HEK293 (cell line): ENCODE measurements at regions not wholly inside any gene's neighbourhood (a gene's known extent, or its start where the extent isn't known, plus 50 kb on each side); places are given as distances from the start of the nearest gene placed in this dataset.

Experiments used
- CTCF ChIA-PET: fragments of 350-600 bp; formaldehyde crosslinking; extraction: SDS; loops from one replicate; lab custom pipeline; 2021; ENCODE audit warnings: antibody characterized with exemption; lab: Yijun Ruan, JAX
- POLR2A ChIA-PET: fragments of 300-600 bp; formaldehyde crosslinking; extraction: SDS; loops from one replicate; lab custom pipeline; 2020; ENCODE audit warnings: antibody characterized with exemption, inconsistent platforms; lab: Yijun Ruan, JAX
- H3K27ac ChIP-seq: fragments of 200-500 bp; sonication (Bioruptor generic); 2 replicates; pipeline ENCODE4 v1.5.1; 2014; ENCODE audit warnings: low read depth, low read length, control low read depth, inconsistent platforms; ENCODE audit errors: extremely low read depth
- H3K36me3 ChIP-seq, 2 experiments: fragments of 200-500 bp in 1 of 2; sonication (Bioruptor generic) in 1 of 2; 1 replicate in 1 of 2; 2 replicates in 1 of 2; pipeline ENCODE4 v1.5.1; 2014 to 2017; ENCODE audit warnings: inconsistent platforms in 2 of 2, low read length in 2 of 2; ENCODE audit not compliant: control insufficient read depth in 2 of 2, insufficient read depth in 1 of 2
- H3K4me1 ChIP-seq: fragments of 200-500 bp; sonication (Bioruptor generic); 2 replicates; pipeline ENCODE4 v1.5.1; 2014; ENCODE audit warnings: mild to moderate bottlenecking, low read length, inconsistent platforms; ENCODE audit not compliant: control insufficient read depth, insufficient read depth
- H3K4me3 ChIP-seq: 2 replicates; pipeline ENCODE4 v1.5.1; 2011; ENCODE audit warnings: low read depth, mild to moderate bottlenecking, control low read depth, low read length, moderate library complexity
- H3K9me3 ChIP-seq: fragments of 200-500 bp; sonication (Bioruptor generic); 2 replicates; pipeline ENCODE4 v1.5.1; 2014; ENCODE audit warnings: low read depth, low read length, inconsistent platforms; ENCODE audit not compliant: control insufficient read depth, insufficient read depth
- HOXC10 ChIP-seq: sonication (generic); formaldehyde crosslinking; IDR thresholded peaks from 2 replicates; pipeline ENCODE4 v1.8.1; 2023; ENCODE audit warnings: mild to moderate bottlenecking, missing genetic modification reagents
- IKZF3 ChIP-seq: fragments of 450-650 bp; IDR thresholded peaks from 2 replicates; pipeline ENCODE4 v1.5.0; 2018; ENCODE audit warnings: missing biosample characterization, mild to moderate bottlenecking, missing genetic modification characterization, moderate library complexity
- KLF1 ChIP-seq: fragments of 450-650 bp; formaldehyde crosslinking; IDR thresholded peaks from 2 replicates; pipeline ENCODE4 v1.5.1; 2016; ENCODE audit warnings: missing biosample characterization, missing genetic modification characterization
- KLF8 ChIP-seq: fragments of 450-650 bp; formaldehyde crosslinking; IDR thresholded peaks from 2 replicates; pipeline ENCODE4 v1.5.1; 2016; ENCODE audit warnings: missing biosample characterization, missing genetic modification characterization
- RBAK ChIP-seq: fragments of 450-650 bp; formaldehyde crosslinking; IDR thresholded peaks from 2 replicates; pipeline ENCODE4 v1.5.1; 2016; ENCODE audit warnings: missing biosample characterization, missing genetic modification characterization
- REST ChIP-seq: fragments of 450-650 bp; formaldehyde crosslinking; IDR thresholded peaks from 2 replicates; pipeline ENCODE4 v1.5.1; 2016; ENCODE audit warnings: missing biosample characterization, missing genetic modification characterization
- ZBTB1 ChIP-seq: fragments of 450-650 bp; formaldehyde crosslinking; IDR thresholded peaks from 2 replicates; pipeline ENCODE4 v1.5.1; 2016; ENCODE audit warnings: missing biosample characterization, missing genetic modification characterization
- ZFP3 ChIP-seq: fragments of 450-650 bp; formaldehyde crosslinking; IDR thresholded peaks from 2 replicates; pipeline ENCODE4 v1.5.1; 2016; ENCODE audit warnings: low read depth, missing biosample characterization, missing genetic modification characterization
- ZNF140 ChIP-seq: fragments of 450-650 bp; formaldehyde crosslinking; IDR thresholded peaks from 2 replicates; pipeline ENCODE4 v1.5.1; 2016; ENCODE audit warnings: missing biosample characterization, missing genetic modification characterization
- ZNF146 ChIP-seq: fragments of 450-650 bp; formaldehyde crosslinking; IDR thresholded peaks from 2 replicates; pipeline ENCODE4 v1.5.1; 2016; ENCODE audit warnings: missing biosample characterization, missing genetic modification characterization
- ZNF148 ChIP-seq: fragments of 450-650 bp; formaldehyde crosslinking; IDR thresholded peaks from 2 replicates; pipeline ENCODE4 v1.5.0; 2017; ENCODE audit warnings: missing biosample characterization, missing genetic modification characterization, borderline replicate concordance
- ZNF155 ChIP-seq: fragments of 450-650 bp; formaldehyde crosslinking; IDR thresholded peaks from 2 replicates; pipeline ENCODE4 v1.5.1; 2016; ENCODE audit warnings: missing biosample characterization, missing genetic modification characterization
- ZNF175 ChIP-seq: fragments of 450-650 bp; formaldehyde crosslinking; IDR thresholded peaks from 2 replicates; pipeline ENCODE4 v1.5.1; 2016; ENCODE audit warnings: missing biosample characterization, missing genetic modification characterization
- ZNF184 ChIP-seq: fragments of 450-650 bp; IDR thresholded peaks from 2 replicates; pipeline ENCODE4 v1.5.1; 2018; ENCODE audit warnings: missing biosample characterization, mild to moderate bottlenecking, missing genetic modification characterization
- ZNF274 ChIP-seq, 2 experiments: fragments of 200-500 bp in 1 of 2; fragments of 450-650 bp in 1 of 2; sonication (Bioruptor generic) in 1 of 2; formaldehyde crosslinking in 1 of 2; IDR thresholded peaks; 2 replicates each; pipeline versions ENCODE4 v1.5.1 to v1.6.1; 2014 to 2016; ENCODE audit warnings: borderline replicate concordance in 1 of 2, inconsistent platforms in 1 of 2, low read length in 1 of 2, missing biosample characterization in 1 of 2, missing genetic modification characterization in 1 of 2
- ZNF302 ChIP-seq: fragments of 450-650 bp; formaldehyde crosslinking; IDR thresholded peaks from 2 replicates; pipeline ENCODE4 v1.5.1; 2016; ENCODE audit warnings: missing biosample characterization, missing genetic modification characterization, low read depth
- ZNF366 ChIP-seq: fragments of 450-650 bp; formaldehyde crosslinking; conservative IDR thresholded peaks from 2 replicates; pipeline ENCODE4 v1.5.1; 2016; ENCODE audit warnings: missing biosample characterization, missing genetic modification characterization
- ZNF501 ChIP-seq: fragments of 450-650 bp; formaldehyde crosslinking; IDR thresholded peaks from 2 replicates; pipeline ENCODE4 v1.5.1; 2016; ENCODE audit warnings: missing biosample characterization, missing genetic modification characterization
- ZNF544 ChIP-seq: fragments of 450-650 bp; formaldehyde crosslinking; IDR thresholded peaks from 2 replicates; pipeline ENCODE4 v1.5.0; 2017; ENCODE audit warnings: missing biosample characterization, missing genetic modification characterization
- ZNF571 ChIP-seq: fragments of 450-650 bp; formaldehyde crosslinking; IDR thresholded peaks from 2 replicates; pipeline ENCODE4 v1.5.0; 2017; ENCODE audit warnings: missing biosample characterization, missing genetic modification characterization
- ZNF585B ChIP-seq: fragments of 450-650 bp; formaldehyde crosslinking; IDR thresholded peaks from 2 replicates; pipeline ENCODE4 v1.5.1; 2016; ENCODE audit warnings: missing biosample characterization, missing genetic modification characterization
- ZNF600 ChIP-seq: fragments of 450-650 bp; formaldehyde crosslinking; IDR thresholded peaks from 2 replicates; pipeline ENCODE4 v1.5.1; 2016; ENCODE audit warnings: missing biosample characterization, missing genetic modification characterization
- ZNF629 ChIP-seq: fragments of 450-650 bp; formaldehyde crosslinking; IDR thresholded peaks from 2 replicates; pipeline ENCODE4 v1.5.1; 2017; ENCODE audit warnings: missing biosample characterization, missing genetic modification characterization
- ZNF658 ChIP-seq: fragments of 450-650 bp; formaldehyde crosslinking; IDR thresholded peaks from 2 replicates; pipeline ENCODE4; 2016; ENCODE audit warnings: missing biosample characterization, missing genetic modification characterization
- ZSCAN18 ChIP-seq: fragments of 450-650 bp; formaldehyde crosslinking; IDR thresholded peaks from 2 replicates; pipeline ENCODE4 v1.5.1; 2016; ENCODE audit warnings: missing biosample characterization, missing genetic modification characterization
- ZSCAN23 ChIP-seq: fragments of 450-650 bp; formaldehyde crosslinking; IDR thresholded peaks from 2 replicates; pipeline ENCODE4 v1.5.1; 2016; ENCODE audit warnings: missing biosample characterization, missing genetic modification characterization

- H3K36me3 ChIP-seq, result no peaks in the 10 kb centered on the region
- no peak for TF ChIP-seq HOXC10 (CRISPR knock-in tag)
- TF ChIP-seq IKZF3 (tag by site-specific recombination), result no peak
- no peak for TF ChIP-seq KLF1
- no peak for TF ChIP-seq ZNF148 (tag by site-specific recombination)
- no peak for TF ChIP-seq ZSCAN18
- TF ChIP-seq, all 188 proteins: peak for 0
- Histone ChIP-seq H3K4me1 (no peaks in the 10 kb centered on the region), H3K4me3 (no peak overlapping the region), H3K9me3 (no peaks in the 10 kb centered on the region), H3K27ac (no peak overlapping the region)
- ChIA-PET POLR2A (no interaction called here), CTCF (no interaction called here)
These were observed 1331.5 kb upstream of the TMEM132C start for GRCh38 chr12:126935435-126935834.

GRCh38 chr12:126936181-126936851 is 1330.7 kb upstream of the TMEM132C start:
- no peak overlapping the region for H3K4me3 ChIP-seq
- no peak overlapping the region for H3K27ac ChIP-seq
- TF ChIP-seq ZNF302 (tag by site-specific recombination) (no peak), ZNF366 (tag by site-specific recombination) (no peak), ZNF184 (tag by site-specific recombination) (no peak), ZNF600 (no peak), ZNF544 (tag by site-specific recombination) (no peak), ZNF146 (no peak), ZNF155 (no peak), ZNF629 (tag by site-specific recombination) (no peak), ZNF140 (tag by site-specific recombination) (no peak), ZSCAN23 (tag by site-specific recombination) (no peak), ZNF501 (no peak)
- ChIA-PET POLR2A (no interaction called here), CTCF (no interaction called here)
- no peaks in the 10 kb centered on the region for H3K4me1 ChIP-seq
- no peaks in the 10 kb centered on the region for H3K9me3 ChIP-seq
- no peaks in the 10 kb centered on the region for H3K36me3 ChIP-seq

- CTCF ChIA-PET, result no interaction called here
- H3K9me3 ChIP-seq, result no peaks in the 10 kb centered on the region
- no peaks in the 10 kb centered on the region for H3K36me3 ChIP-seq
- H3K27ac ChIP-seq, result no peak overlapping the region
- POLR2A ChIA-PET, result no interaction called here
- no peak overlapping the region for H3K4me3 ChIP-seq
- no peaks in the 10 kb centered on the region for H3K4me1 ChIP-seq
- no peak for TF ChIP-seq RBAK
- no peak for TF ChIP-seq ZFP3 (tag by site-specific recombination)
- TF ChIP-seq ZNF585B, result no peak
- no peak for TF ChIP-seq ZNF175 (tag by site-specific recombination)
- TF ChIP-seq ZNF274 (IDR thresholded peaks at IDR 0.05; ENCODE audit: low read length), result no peak
- TF ChIP-seq ZNF274 (tag by site-specific recombination; IDR thresholded peaks at IDR 0.05; ENCODE audit: borderline replicate concordance), result no peak
- no peak for TF ChIP-seq IKZF3 (tag by site-specific recombination)
- no peak for TF ChIP-seq REST (tag by site-specific recombination)
- no peak for TF ChIP-seq KLF8 (tag by site-specific recombination)
- TF ChIP-seq ZNF571 (tag by site-specific recombination), result no peak
- TF ChIP-seq ZBTB1 (tag by site-specific recombination), result no peak
- no peak for TF ChIP-seq ZNF658 (tag by site-specific recombination)
These were observed 1329.5 kb upstream of the TMEM132C start for GRCh38 chr12:126937431-126937830.
